H9 (cell line): ENCODE measurements at regions not wholly inside any gene's neighbourhood (a gene's known extent, or its start where the extent isn't known, plus 50 kb on each side); places are given as distances from the start of the nearest gene placed in this dataset.

Experiments used
- DNase-seq: peaks from one replicate; pipeline ENCODE4 v3.0.0-alpha.2; 2017
- H2AFZ ChIP-seq: one replicate; pipeline ENCODE4 v1.6.1; 2013; ENCODE audit warnings: mild to moderate bottlenecking, low read length, control low read depth, moderate library complexity
- H2AK5ac ChIP-seq: 2 replicates; pipeline ENCODE4 v1.6.1; 2013; ENCODE audit warnings: low read length, control low read depth, mixed read lengths; ENCODE audit not compliant: insufficient read length
- H2BK120ac ChIP-seq: one replicate; pipeline ENCODE4 v1.6.1; 2013; ENCODE audit warnings: low read depth, mild to moderate bottlenecking, low read length, control low read depth, inconsistent platforms; ENCODE audit not compliant: poor library complexity, severe bottlenecking
- H2BK12ac ChIP-seq: 2 replicates; pipeline ENCODE4 v1.6.1; 2013; ENCODE audit warnings: low read length, control low read depth, mixed read lengths, low read depth; ENCODE audit not compliant: insufficient read length
- H2BK15ac ChIP-seq: 2 replicates; pipeline ENCODE4 v1.6.1; 2013; ENCODE audit warnings: low read depth, low read length, control low read depth
- H2BK20ac ChIP-seq: one replicate; pipeline ENCODE4 v1.6.1; 2013; ENCODE audit warnings: low read depth, mild to moderate bottlenecking, low read length, control low read depth, inconsistent platforms; ENCODE audit not compliant: poor library complexity, severe bottlenecking
- H2BK5ac ChIP-seq: 2 replicates; pipeline ENCODE4 v1.6.1; 2013; ENCODE audit warnings: low read length, control low read depth, mixed read lengths; ENCODE audit not compliant: insufficient read length
- H3K14ac ChIP-seq: 2 replicates; pipeline ENCODE4 v1.6.1; 2013; ENCODE audit warnings: low read length, control low read depth; ENCODE audit not compliant: insufficient read depth
- H3K18ac ChIP-seq: 2 replicates; pipeline ENCODE4 v1.6.1; 2013; ENCODE audit warnings: low read depth, mild to moderate bottlenecking, mixed read lengths, low read length, control low read depth; ENCODE audit not compliant: insufficient read length
- H3K23ac ChIP-seq: 2 replicates; pipeline ENCODE4 v1.6.1; 2013; ENCODE audit warnings: low read length, control low read depth, mixed read lengths, low read depth; ENCODE audit not compliant: insufficient read length
- H3K23me2 ChIP-seq: 2 replicates; pipeline ENCODE4 v1.6.1; 2013; ENCODE audit warnings: low read depth, mild to moderate bottlenecking, mixed read lengths, low read length, control low read depth; ENCODE audit not compliant: insufficient read length, poor library complexity, severe bottlenecking
- H3K27ac ChIP-seq: 2 replicates; pipeline ENCODE4 v1.5.1; 2013; ENCODE audit warnings: low read length, control low read depth, mixed read lengths, low read depth; ENCODE audit not compliant: insufficient read length
- H3K27me3 ChIP-seq: 2 replicates; pipeline ENCODE4 v1.6.1; 2013; ENCODE audit warnings: low read length, control low read depth, inconsistent platforms; ENCODE audit not compliant: insufficient read depth
- H3K4ac ChIP-seq: 2 replicates; pipeline ENCODE4 v1.6.1; 2013; ENCODE audit warnings: low read depth, mild to moderate bottlenecking, control low read depth, inconsistent platforms, low read length, moderate library complexity
- H3K4me1 ChIP-seq: 2 replicates; pipeline ENCODE4 v1.6.1; 2013; ENCODE audit warnings: low read length, control low read depth, inconsistent platforms; ENCODE audit not compliant: insufficient read depth
- H3K4me2 ChIP-seq: 2 replicates; pipeline ENCODE4 v1.6.1; 2013; ENCODE audit warnings: low read length, control low read depth, mixed read lengths; ENCODE audit not compliant: insufficient read length, insufficient read depth
- H3K56ac ChIP-seq: 2 replicates; pipeline ENCODE4 v1.6.1; 2013; ENCODE audit warnings: low read depth, mild to moderate bottlenecking, mixed read lengths, low read length, control low read depth; ENCODE audit not compliant: insufficient read length
- H3K79me1 ChIP-seq: 2 replicates; pipeline ENCODE4 v1.6.1; 2013; ENCODE audit warnings: low read depth, mild to moderate bottlenecking, moderate library complexity, low read length, control low read depth, inconsistent platforms; ENCODE audit not compliant: insufficient read depth, poor library complexity, severe bottlenecking
- H3K79me2 ChIP-seq: 2 replicates; pipeline ENCODE4 v1.6.1; 2013; ENCODE audit warnings: low read length, control low read depth, inconsistent platforms; ENCODE audit not compliant: insufficient read depth
- H3K9ac ChIP-seq: 2 replicates; pipeline ENCODE4 v1.6.1; 2013; ENCODE audit warnings: low read length, control low read depth, mixed read lengths; ENCODE audit not compliant: insufficient read length; ENCODE audit errors: extremely low read depth
- H3K9me3 ChIP-seq: one replicate; pipeline ENCODE4 v1.6.1; 2013; ENCODE audit warnings: low read depth, low read length, inconsistent platforms; ENCODE audit not compliant: control insufficient read depth
- H3T11ph ChIP-seq: one replicate; pipeline ENCODE4 v1.6.1; 2013; ENCODE audit warnings: mild to moderate bottlenecking, low read length, control low read depth, inconsistent platforms
- H4K20me1 ChIP-seq: one replicate; pipeline ENCODE4 v1.6.1; 2013; ENCODE audit not compliant: control insufficient read depth, insufficient read length, insufficient read depth
- H4K5ac ChIP-seq: 2 replicates; pipeline ENCODE4 v1.6.1; 2013; ENCODE audit warnings: low read depth, mild to moderate bottlenecking, mixed read lengths, low read length, control low read depth; ENCODE audit not compliant: insufficient read length
- H4K8ac ChIP-seq: replicated peaks from 2 replicates; pipeline ENCODE4 v1.6.1; 2013; ENCODE audit warnings: low read length, control low read depth, mixed read lengths, low read depth; ENCODE audit not compliant: insufficient read length
- H4K91ac ChIP-seq: 2 replicates; pipeline ENCODE4 v1.6.1; 2013; ENCODE audit warnings: low read depth, mild to moderate bottlenecking, moderate library complexity, mixed read lengths, low read length, control low read depth; ENCODE audit not compliant: insufficient read length
- H3K27ac Mint-ChIP-seq, 3 experiments: 2 replicates in 2 of 3; 3 replicates in 1 of 3; pipeline ENCODE4 v1.8.0; 2020 to 2021; ENCODE audit warnings: mixed read lengths in 3 of 3, mild to moderate bottlenecking in 1 of 3, moderate library complexity in 1 of 3
- H3K27me3 Mint-ChIP-seq: 2 replicates; pipeline ENCODE4 v1.8.0; 2021; ENCODE audit warnings: low read depth, mild to moderate bottlenecking, moderate library complexity, mixed read lengths
- H3K36me3 Mint-ChIP-seq, 3 experiments: 2 replicates in 2 of 3; 3 replicates in 1 of 3; pipeline ENCODE4 v1.8.0; 2020 to 2021; ENCODE audit warnings: low read depth in 3 of 3, mixed read lengths in 3 of 3; ENCODE audit not compliant: insufficient read depth in 1 of 3
- H3K4me1 Mint-ChIP-seq, 2 experiments: 2 replicates each; pipeline ENCODE4 v1.8.0; 2020; ENCODE audit warnings: mixed read lengths in 2 of 2
- H3K4me3 Mint-ChIP-seq, 2 experiments: 2 replicates in 1 of 2; 3 replicates in 1 of 2; pipeline ENCODE4 v1.8.0; 2020 to 2021; ENCODE audit warnings: mild to moderate bottlenecking in 2 of 2, mixed read lengths in 2 of 2, moderate library complexity in 1 of 2
- H3K9me3 Mint-ChIP-seq, 2 experiments: 2 replicates in 1 of 2; 3 replicates in 1 of 2; pipeline ENCODE4 v1.8.0; 2020; ENCODE audit warnings: mild to moderate bottlenecking in 2 of 2, mixed read lengths in 2 of 2, moderate library complexity in 1 of 2
- CTCF ChIP-seq: fragments of 200-600 bp; sonication (generic); conservative IDR thresholded peaks from 3 replicates; pipeline ENCODE4 v1.8.0; 2021; ENCODE audit warnings: antibody characterized with exemption, mild to moderate bottlenecking
- WGBS: extraction: QIAGEN DNeasy Blood & Tissue Kit; methylation state at CpG from one replicate; pipeline ENCODE4 v1.1.7; 2013; ENCODE audit warnings: missing lambda C conversion rate, low lambda C conversion rate, mixed read lengths; ENCODE audit not compliant: insufficient read length; ENCODE audit errors: extremely low coverage; 5-methylcytosine and 5-hydroxymethylcytosine counted together

- Histone ChIP-seq H3K79me1 (no peaks in the 10 kb centered on the region), H3K9me3 (no peaks in the 10 kb centered on the region), H2BK120ac (no peak overlapping the region), H3K9ac (no peak overlapping the region), H3K27me3 (no peaks in the 10 kb centered on the region), H3K14ac (no peak overlapping the region), H2BK12ac (no peak overlapping the region), H4K5ac (no peak overlapping the region), H3K18ac (no peak overlapping the region), H3T11ph (no peak overlapping the region), H2BK15ac (no peak overlapping the region), H3K23ac (no peak overlapping the region), H4K20me1 (peaks cover 2% of the 10 kb centered on the region), H3K79me2 (no peaks in the 10 kb centered on the region), H3K56ac (no peak overlapping the region), H4K8ac (no peak overlapping the region), H2BK5ac (no peak overlapping the region), H3K4ac (no peak overlapping the region), H2AK5ac (no peak overlapping the region), H3K23me2 (no peaks in the 10 kb centered on the region), H3K4me1 (no peaks in the 10 kb centered on the region), H4K91ac (no peak overlapping the region), H2AFZ (no peak overlapping the region), H2BK20ac (no peak overlapping the region), H3K4me2 (no peak overlapping the region), H3K27ac (no peak overlapping the region)
- DNase-seq, result no peak
- peaks cover 24% of the 10 kb centered on the region for H3K27me3 Mint-ChIP-seq
- peaks cover 0 to 8% of the 10 kb centered on the region in 2 experiments; a peak in 3 of 5 replicates for H3K9me3 Mint-ChIP-seq
- no peaks in the 10 kb centered on the region; a peak in 2 of 7 replicates for H3K36me3 Mint-ChIP-seq
- peaks cover 0 to 2% of the 10 kb centered on the region in 2 experiments; a peak in 2 of 4 replicates for H3K4me1 Mint-ChIP-seq
- H3K27ac Mint-ChIP-seq, result no peak overlapping the region
- TF ChIP-seq CTCF, result no peak
- H3K4me3 Mint-ChIP-seq, result no peak overlapping the region
- WGBS, result no CpG with 5 or more reads among the region's 4 CpGs
Measured at GRCh38 chr22:44617828-44618227, 84.2 kb upstream of the PRR5 start.
